GM19324 (cell line): ENCODE measurements at regions not wholly inside any gene's neighbourhood (a gene's known extent, or its start where the extent isn't known, plus 50 kb on each side); places are given as distances from the start of the nearest gene placed in this dataset.

Experiments used
- ATAC-seq: cut with Tn5 transposase; IDR thresholded peaks from one replicate; pipeline ENCODE4 v1.9.1; 2021; ENCODE audit warnings: mild to moderate bottlenecking, moderate library complexity; ENCODE audit not compliant: unreplicated experiment, low FRiP score

GRCh38 chr18:60552948-60553347, 180.4 kb upstream of the MC4R start:
- no peak for ATAC-seq

DNA sequence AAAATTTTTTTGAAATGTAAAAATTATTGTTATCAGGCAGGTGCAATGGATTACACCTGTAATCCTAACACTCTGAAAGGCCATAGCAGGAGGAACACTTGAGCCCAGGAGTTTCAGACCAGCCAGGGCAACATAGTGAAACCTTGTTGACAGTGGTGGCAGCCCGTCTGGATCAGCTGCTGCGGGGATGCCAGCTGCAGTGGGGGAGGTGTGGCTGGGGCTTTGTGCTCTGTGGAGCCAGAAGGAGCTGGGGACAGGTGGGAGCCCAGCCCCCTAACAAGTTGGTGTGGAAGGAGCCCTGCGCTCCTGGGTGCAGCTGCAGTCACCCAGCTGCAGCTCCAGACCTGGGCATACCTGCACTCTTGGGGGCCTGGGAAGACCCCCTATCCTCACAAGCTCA, 182.4 kb upstream of the MC4R start:
- ATAC-seq: no peak

DNA sequence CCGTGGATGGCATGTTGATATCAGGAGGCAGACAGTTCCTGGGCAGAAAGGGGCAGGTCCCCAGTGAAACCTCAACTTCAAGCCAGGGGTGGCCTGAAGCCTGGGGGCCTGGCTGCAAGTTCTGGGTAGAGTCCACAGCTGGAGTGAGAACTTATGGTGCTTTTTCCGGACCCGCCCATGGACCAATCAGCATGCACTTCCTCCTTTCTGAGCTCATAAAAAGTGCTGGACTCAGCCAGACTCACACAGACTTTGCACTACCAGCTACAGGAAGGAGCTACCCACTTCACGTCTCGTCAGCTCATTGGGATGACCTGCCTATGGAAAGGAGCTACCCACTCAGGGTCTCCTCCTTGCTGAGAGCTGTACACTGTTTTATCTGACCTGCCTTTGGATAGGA, 183.1 kb upstream of the MC4R start:
- no peak for ATAC-seq

GRCh38 chr18:60556326-60556725, 183.8 kb upstream of the MC4R start:
- no peak for ATAC-seq

GRCh38 chr18:60560071-60560470, 187.5 kb upstream of the MC4R start:
- no peak for ATAC-seq

GRCh38 chr18:60563082-60563481, 190.5 kb upstream of the MC4R start:
- ATAC-seq: no peak

- ATAC-seq: no peak
Observed at GRCh38 chr18:60568220-60568619, 195.6 kb upstream of the MC4R start.

DNA sequence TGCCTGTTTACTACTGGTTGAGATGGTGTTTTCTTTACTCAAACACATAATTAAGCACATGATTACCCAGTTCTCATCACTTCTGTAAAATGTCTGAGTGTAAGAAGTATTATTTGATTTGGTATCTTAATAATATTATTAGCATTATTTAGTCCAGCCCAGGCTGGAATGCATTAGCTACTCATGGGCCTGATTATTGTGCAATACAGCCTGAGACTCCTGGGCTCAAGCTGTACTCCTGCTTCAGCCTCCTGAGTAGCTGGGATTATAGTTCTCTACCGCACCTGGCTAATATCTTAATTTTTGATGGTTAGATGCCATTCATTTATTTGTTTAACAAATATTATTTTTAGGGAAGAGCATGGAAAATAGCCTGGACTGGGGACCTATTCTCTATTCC, 197.6 kb upstream of the MC4R start:
- no peak for ATAC-seq

GRCh38 chr18:60577457-60577856, 204.9 kb upstream of the MC4R start:
- ATAC-seq: no peak

GRCh38 chr18:60585670-60586069, 213.1 kb upstream of the MC4R start:
- ATAC-seq: no peak

- no peak for ATAC-seq
Observed at GRCh38 chr18:60593249-60593648, 220.7 kb upstream of the MC4R start.

GRCh38 chr18:60596928-60597327, 224.4 kb upstream of the MC4R start:
- ATAC-seq: no peak

GRCh38 chr18:60599267-60599666, 226.7 kb upstream of the MC4R start:
- peak; percentile 93 for ATAC-seq

- no peak for ATAC-seq
Observed at GRCh38 chr18:60599995-60600394, 227.4 kb upstream of the MC4R start.

DNA sequence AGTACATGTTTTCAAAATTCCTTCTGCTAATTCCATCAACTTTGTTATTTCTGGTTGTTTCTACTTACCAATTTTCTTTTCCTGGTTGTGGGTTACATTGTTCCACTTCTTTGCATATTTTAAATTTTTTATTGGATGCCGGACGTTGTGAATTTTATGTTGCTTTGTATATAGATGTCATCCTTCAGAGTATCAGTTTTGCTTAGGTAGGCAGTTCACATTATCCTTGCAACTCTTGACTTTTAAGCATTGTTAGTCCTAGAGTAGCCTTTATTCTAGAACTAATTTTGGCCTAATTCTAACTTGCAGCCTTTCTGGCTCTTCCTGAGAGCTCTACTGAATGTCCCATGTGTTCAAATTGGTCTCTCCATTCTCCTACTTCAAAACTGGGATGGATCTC, 228.7 kb upstream of the MC4R start:
- no peak for ATAC-seq

GRCh38 chr18:60623331-60623730, 250.8 kb upstream of the MC4R start:
- ATAC-seq: no peak

DNA sequence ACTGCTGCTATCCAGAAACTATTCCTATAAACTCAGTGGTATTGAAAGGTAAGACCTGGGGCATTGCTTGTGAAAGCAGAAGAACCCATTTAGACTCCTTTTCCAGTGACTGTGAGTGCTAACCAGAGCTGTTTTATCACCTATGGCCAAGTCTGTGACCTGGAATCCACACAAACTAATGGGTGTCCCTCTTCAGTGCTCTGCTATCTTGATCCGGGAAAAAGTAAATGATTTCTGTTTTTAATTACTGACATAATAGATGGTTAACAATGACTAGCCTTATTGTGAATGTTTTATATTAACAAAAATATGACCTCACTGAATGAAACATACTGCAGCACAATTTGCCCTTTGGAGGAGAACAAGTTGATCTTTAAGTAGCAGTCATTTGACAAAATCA, 251.6 kb upstream of the MC4R start:
- no peak for ATAC-seq

- ATAC-seq: no peak
Observed at GRCh38 chr18:60639836-60640235, 267.3 kb upstream of the MC4R start.

DNA sequence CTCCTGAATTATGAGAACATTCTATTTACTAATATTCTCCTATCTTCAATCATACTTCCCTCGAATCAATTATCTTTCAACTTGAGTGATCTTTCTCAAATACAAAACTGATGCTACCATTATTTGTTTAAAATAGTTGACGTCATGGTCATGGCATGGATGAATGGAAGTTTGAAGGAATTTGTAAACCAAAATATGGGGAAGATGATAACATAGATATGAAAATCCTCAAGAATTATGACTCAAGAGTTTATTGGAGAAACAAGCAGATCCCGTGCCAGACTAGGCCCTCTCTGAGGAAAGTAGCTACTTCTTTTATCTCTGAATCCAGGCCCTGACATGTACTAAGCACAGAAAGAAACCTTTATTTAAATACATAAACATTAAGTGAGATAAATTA, 270.4 kb upstream of the MC4R start:
- no peak for ATAC-seq

GRCh38 chr18:60646725-60647124, 274.1 kb upstream of the MC4R start:
- ATAC-seq: no peak

- peak; percentile 99 for ATAC-seq
Observed at GRCh38 chr18:60649107-60649506, 276.5 kb upstream of the MC4R start.

DNA sequence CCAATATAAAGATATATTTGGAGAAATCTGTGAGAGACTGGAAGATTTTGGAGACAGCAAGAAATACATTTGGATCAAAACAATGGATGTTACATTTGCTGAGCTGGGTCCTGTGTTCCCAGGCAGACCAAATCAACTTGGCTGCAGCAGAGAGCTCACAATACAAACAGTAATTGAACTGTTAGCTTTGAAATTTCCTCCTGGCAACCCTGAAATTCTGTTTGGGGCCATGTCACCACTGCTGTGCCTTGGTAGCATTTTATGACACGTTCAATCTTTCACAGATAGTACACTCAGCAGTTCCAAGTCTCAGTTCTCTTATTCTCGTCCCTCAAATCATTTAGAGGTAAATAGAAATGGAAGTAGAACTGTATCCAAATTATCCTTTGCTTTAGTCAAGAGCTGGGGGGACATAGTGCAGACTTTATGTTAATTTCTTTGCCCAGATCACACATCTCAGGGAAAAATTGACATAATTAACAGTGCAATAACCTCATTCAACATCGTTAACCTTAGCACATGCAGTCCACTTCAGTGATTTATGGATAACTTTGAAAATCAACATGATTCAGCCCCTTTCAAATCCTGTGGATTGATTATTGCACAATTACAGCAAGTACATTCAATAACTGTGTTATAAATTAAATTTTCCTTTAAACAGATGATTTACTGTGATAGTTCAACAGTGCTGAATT, 277.4 kb upstream of the MC4R start:
- ATAC-seq: no peak

GRCh38 chr18:60654298-60654697, 281.7 kb upstream of the MC4R start:
- no peak for ATAC-seq
